ENCODE measurements at regions not wholly inside any gene's neighbourhood (a gene's known extent, or its start where the extent isn't known, plus 50 kb on each side); places are given as distances from the start of the nearest gene placed in this dataset.

DNA sequence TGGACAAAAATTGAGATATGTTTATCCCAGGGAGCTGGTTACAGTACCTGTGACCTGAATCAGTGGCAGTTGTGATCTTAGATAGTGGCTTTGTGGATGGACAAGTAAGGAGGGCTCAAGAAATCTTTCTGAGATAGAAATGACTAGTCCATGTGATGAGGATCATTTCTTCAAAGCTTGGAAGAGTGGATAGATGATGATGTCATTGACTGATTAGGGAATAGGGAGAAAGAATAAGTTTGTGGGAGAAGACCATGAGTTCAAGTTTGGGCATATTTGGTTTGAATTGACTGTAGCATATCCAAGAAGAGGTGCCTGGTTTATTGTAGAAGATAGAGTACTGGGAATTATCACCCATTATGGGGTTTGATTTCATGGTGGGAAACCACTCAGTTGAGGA, 336.7 kb upstream of the PRICKLE1 start:
- Histone ChIP-seq H3K4me3 (ENCODE audit: low read depth in 1 of 3, low read length in 3 of 3) (no peak overlapping the region), H3K9ac (ENCODE audit: low read depth in 1 of 2, low read length in 2 of 2) (no peak overlapping the region), H3K36me3 (ENCODE audit: control insufficient read depth in 4 of 4, insufficient read depth in 3 of 4, low read depth in 1 of 4, low read length in 3 of 4) (no peaks in the 10 kb centered on the region), H3K4me1 (ENCODE audit: control insufficient read depth in 4 of 4, insufficient read depth in 4 of 4, low read length in 3 of 4) (no peaks in the 10 kb centered on the region), H3K27me3 (ENCODE audit: control insufficient read depth in 4 of 4, insufficient read depth in 4 of 4, low read length in 3 of 4) (no peaks in the 10 kb centered on the region), H3K27ac (ENCODE audit: low read depth in 1 of 2, low read length in 2 of 2) (no peak overlapping the region), H3K9me3 (ENCODE audit: control insufficient read depth in 4 of 4, low read length in 3 of 4) (no peaks in the 10 kb centered on the region)
- no peak for TF ChIP-seq NR2F2 (IDR thresholded peaks at IDR 0.05)
- TF ChIP-seq YY1 (IDR thresholded peaks at IDR 0.05): no peak
- no peak for TF ChIP-seq HNF4A (conservative IDR thresholded peaks at IDR 0.05)
- no peak for TF ChIP-seq FOXA2 (IDR thresholded peaks at IDR 0.05)
- TF ChIP-seq RXRA (IDR thresholded peaks at IDR 0.05): no peak
- TF ChIP-seq GABPA (IDR thresholded peaks at IDR 0.05 in 1 of 2, conservative IDR thresholded peaks at IDR 0.05 in 1 of 2): no peak
- TF ChIP-seq, protein P1, sequence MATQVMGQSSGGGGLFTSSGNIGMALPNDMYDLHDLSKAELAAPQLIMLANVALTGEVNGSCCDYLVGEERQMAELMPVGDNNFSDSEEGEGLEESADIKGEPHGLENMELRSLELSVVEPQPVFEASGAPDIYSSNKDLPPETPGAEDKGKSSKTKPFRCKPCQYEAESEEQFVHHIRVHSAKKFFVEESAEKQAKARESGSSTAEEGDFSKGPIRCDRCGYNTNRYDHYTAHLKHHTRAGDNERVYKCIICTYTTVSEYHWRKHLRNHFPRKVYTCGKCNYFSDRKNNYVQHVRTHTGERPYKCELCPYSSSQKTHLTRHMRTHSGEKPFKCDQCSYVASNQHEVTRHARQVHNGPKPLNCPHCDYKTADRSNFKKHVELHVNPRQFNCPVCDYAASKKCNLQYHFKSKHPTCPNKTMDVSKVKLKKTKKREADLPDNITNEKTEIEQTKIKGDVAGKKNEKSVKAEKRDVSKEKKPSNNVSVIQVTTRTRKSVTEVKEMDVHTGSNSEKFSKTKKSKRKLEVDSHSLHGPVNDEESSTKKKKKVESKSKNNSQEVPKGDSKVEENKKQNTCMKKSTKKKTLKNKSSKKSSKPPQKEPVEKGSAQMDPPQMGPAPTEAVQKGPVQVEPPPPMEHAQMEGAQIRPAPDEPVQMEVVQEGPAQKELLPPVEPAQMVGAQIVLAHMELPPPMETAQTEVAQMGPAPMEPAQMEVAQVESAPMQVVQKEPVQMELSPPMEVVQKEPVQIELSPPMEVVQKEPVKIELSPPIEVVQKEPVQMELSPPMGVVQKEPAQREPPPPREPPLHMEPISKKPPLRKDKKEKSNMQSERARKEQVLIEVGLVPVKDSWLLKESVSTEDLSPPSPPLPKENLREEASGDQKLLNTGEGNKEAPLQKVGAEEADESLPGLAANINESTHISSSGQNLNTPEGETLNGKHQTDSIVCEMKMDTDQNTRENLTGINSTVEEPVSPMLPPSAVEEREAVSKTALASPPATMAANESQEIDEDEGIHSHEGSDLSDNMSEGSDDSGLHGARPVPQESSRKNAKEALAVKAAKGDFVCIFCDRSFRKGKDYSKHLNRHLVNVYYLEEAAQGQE (IDR thresholded peaks at IDR 0.05): no peak
- TF ChIP-seq, protein P2, sequence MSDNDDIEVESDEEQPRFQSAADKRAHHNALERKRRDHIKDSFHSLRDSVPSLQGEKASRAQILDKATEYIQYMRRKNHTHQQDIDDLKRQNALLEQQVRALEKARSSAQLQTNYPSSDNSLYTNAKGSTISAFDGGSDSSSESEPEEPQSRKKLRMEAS (IDR thresholded peaks at IDR 0.05): no peak
- no peak for TF ChIP-seq CTCF (IDR thresholded peaks at IDR 0.05; ENCODE audit: low read depth, low read length, missing input control)
- no peak for TF ChIP-seq EGR1 (IDR thresholded peaks at IDR 0.05; ENCODE audit: low read depth in 2 of 2)
- no peak for TF ChIP-seq JUND (IDR thresholded peaks at IDR 0.05)
- TF ChIP-seq RAD21 (IDR thresholded peaks at IDR 0.05): no peak
- TF ChIP-seq FOXA1 (IDR thresholded peaks at IDR 0.05): no peak
- no peak for TF ChIP-seq TAF1 (conservative IDR thresholded peaks at IDR 0.05)
- no peak for DNase-seq (ENCODE audit: low spot score)

- H3K9ac ChIP-seq (ENCODE audit: low read depth in 1 of 2, low read length in 2 of 2): no peak overlapping the region
- H3K9me3 ChIP-seq (ENCODE audit: control insufficient read depth in 4 of 4, low read length in 3 of 4): no peaks in the 10 kb centered on the region
- no peak overlapping the region for H3K4me3 ChIP-seq (ENCODE audit: low read depth in 1 of 3, low read length in 3 of 3)
- no peak for DNase-seq (ENCODE audit: low spot score)
- TF ChIP-seq, protein P3, sequence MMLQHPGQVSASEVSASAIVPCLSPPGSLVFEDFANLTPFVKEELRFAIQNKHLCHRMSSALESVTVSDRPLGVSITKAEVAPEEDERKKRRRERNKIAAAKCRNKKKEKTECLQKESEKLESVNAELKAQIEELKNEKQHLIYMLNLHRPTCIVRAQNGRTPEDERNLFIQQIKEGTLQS (IDR thresholded peaks at IDR 0.05): no peak
- no peak for TF ChIP-seq FOXA2 (IDR thresholded peaks at IDR 0.05)
- TF ChIP-seq HNF4G (IDR thresholded peaks at IDR 0.05): no peak
- TF ChIP-seq SP1 (IDR thresholded peaks at IDR 0.05): no peak
- no peak for TF ChIP-seq JUND (IDR thresholded peaks at IDR 0.05)
- TF ChIP-seq TAF1 (conservative IDR thresholded peaks at IDR 0.05): no peak
- TF ChIP-seq CTCF (IDR thresholded peaks at IDR 0.05; ENCODE audit: low read depth, low read length, missing input control): no peak
- no peak for TF ChIP-seq NR2F2 (IDR thresholded peaks at IDR 0.05)
- TF ChIP-seq RXRA (IDR thresholded peaks at IDR 0.05): no peak
- TF ChIP-seq YY1 (IDR thresholded peaks at IDR 0.05): no peak
- TF ChIP-seq FOXA1 (IDR thresholded peaks at IDR 0.05): no peak
- TF ChIP-seq HNF4A (conservative IDR thresholded peaks at IDR 0.05): no peak
- TF ChIP-seq, protein P2 (IDR thresholded peaks at IDR 0.05): no peak
- no peaks in the 10 kb centered on the region for H3K36me3 ChIP-seq (ENCODE audit: control insufficient read depth in 4 of 4, insufficient read depth in 3 of 4, low read depth in 1 of 4, low read length in 3 of 4)
- WGBS: 60% methylated on average over 1 of the region's 1 CpG
- H3K4me1 ChIP-seq (ENCODE audit: control insufficient read depth in 4 of 4, insufficient read depth in 4 of 4, low read length in 3 of 4): no peaks in the 10 kb centered on the region
- no peak overlapping the region for H3K27ac ChIP-seq (ENCODE audit: low read depth in 1 of 2, low read length in 2 of 2)
- H3K27me3 ChIP-seq (ENCODE audit: control insufficient read depth in 4 of 4, insufficient read depth in 4 of 4, low read length in 3 of 4): no peaks in the 10 kb centered on the region
Measured at GRCh38 chr12:42924482-42924881, 334.9 kb upstream of the PRICKLE1 start.

Measured in liver (tissue), 8 donors.